Testis (tissue), 2 donors: ENCODE measurements at regions not wholly inside any gene's neighbourhood (a gene's known extent, or its start where the extent isn't known, plus 50 kb on each side); places are given as distances from the start of the nearest gene placed in this dataset.

Experiments used
- DNase-seq: peaks from one replicate; pipeline ENCODE4 v3.0.0-alpha.2; 2019
- H3K27ac ChIP-seq, 2 donors: fragments of 200-600 bp; sonication (generic); one replicate each; pipeline ENCODE4 v1.5.1; 2019
- H3K27me3 ChIP-seq: fragments of 200-600 bp; sonication (generic); one replicate; pipeline ENCODE4 v1.5.1; 2019
- H3K36me3 ChIP-seq: fragments of 200-600 bp; sonication (generic); one replicate; pipeline ENCODE4 v1.5.1; 2017; ENCODE audit warnings: low read depth; ENCODE audit errors: missing control alignments
- H3K4me1 ChIP-seq: fragments of 200-600 bp; sonication (generic); one replicate; pipeline ENCODE4 v1.5.1; 2019
- H3K4me3 ChIP-seq, 2 donors: fragments of 200-600 bp; sonication (generic); one replicate each; pipeline ENCODE4 v1.5.1; 2017 to 2019
- H3K9me3 ChIP-seq: fragments of 200-600 bp; sonication (generic); one replicate; pipeline ENCODE4 v1.5.1; 2017
- POLR2A ChIP-seq: fragments of 450-650 bp; IDR thresholded peaks from one replicate; pipeline ENCODE4 v1.6.1; 2017; ENCODE audit warnings: antibody characterized with exemption, mild to moderate bottlenecking, moderate library complexity
- whole genome bisulfite sequencing, 2 donors: methylation state at CpG; one replicate each; pipeline ENCODE4 v1.1.5; 2018; 5-methylcytosine and 5-hydroxymethylcytosine counted together
- intact Hi-C: fragments of 100-400 bp; cut with DNase I; formaldehyde crosslinking; loops from one replicate; pipeline ENCODE4 v1.15.1; 2023; ENCODE audit warnings: low total_unique reads
- TF ChIP-seq, protein P1 (sequence below), 3 experiments: fragments of 450-650 bp in 2 of 3; fragments of 200-600 bp in 1 of 3; sonication (generic) in 1 of 3; IDR thresholded peaks; one replicate each; pipeline ENCODE4 v1.5.1; 2016 to 2019; ENCODE audit warnings: antibody characterized with exemption in 3 of 3, mild to moderate bottlenecking in 2 of 3, moderate library complexity in 1 of 3

GRCh38 chr17:77735566-77736198 lies 222.8 kb upstream of the TNRC6C start:
- peak; percentile 32 for DNase-seq
- peak overlapping the region; percentile 57 to 67 for H3K27ac ChIP-seq
- no peak overlapping the region for H3K4me3 ChIP-seq
- H3K27me3 ChIP-seq, result no peaks in the 10 kb centered on the region
- no peaks in the 10 kb centered on the region for H3K9me3 ChIP-seq
- no peaks in the 10 kb centered on the region for H3K36me3 ChIP-seq
- H3K4me1 ChIP-seq, result peaks cover 16% of the 10 kb centered on the region
- intact Hi-C loops, result no loop called here
- no peak for TF ChIP-seq POLR2A
- TF ChIP-seq, protein P1, sequence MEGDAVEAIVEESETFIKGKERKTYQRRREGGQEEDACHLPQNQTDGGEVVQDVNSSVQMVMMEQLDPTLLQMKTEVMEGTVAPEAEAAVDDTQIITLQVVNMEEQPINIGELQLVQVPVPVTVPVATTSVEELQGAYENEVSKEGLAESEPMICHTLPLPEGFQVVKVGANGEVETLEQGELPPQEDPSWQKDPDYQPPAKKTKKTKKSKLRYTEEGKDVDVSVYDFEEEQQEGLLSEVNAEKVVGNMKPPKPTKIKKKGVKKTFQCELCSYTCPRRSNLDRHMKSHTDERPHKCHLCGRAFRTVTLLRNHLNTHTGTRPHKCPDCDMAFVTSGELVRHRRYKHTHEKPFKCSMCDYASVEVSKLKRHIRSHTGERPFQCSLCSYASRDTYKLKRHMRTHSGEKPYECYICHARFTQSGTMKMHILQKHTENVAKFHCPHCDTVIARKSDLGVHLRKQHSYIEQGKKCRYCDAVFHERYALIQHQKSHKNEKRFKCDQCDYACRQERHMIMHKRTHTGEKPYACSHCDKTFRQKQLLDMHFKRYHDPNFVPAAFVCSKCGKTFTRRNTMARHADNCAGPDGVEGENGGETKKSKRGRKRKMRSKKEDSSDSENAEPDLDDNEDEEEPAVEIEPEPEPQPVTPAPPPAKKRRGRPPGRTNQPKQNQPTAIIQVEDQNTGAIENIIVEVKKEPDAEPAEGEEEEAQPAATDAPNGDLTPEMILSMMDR (IDR thresholded peaks at IDR 0.05), result no peak
- 40 to 44% methylated on average over 2 to 7 of the region's 7 CpGs for WGBS, 2 donors

DNA sequence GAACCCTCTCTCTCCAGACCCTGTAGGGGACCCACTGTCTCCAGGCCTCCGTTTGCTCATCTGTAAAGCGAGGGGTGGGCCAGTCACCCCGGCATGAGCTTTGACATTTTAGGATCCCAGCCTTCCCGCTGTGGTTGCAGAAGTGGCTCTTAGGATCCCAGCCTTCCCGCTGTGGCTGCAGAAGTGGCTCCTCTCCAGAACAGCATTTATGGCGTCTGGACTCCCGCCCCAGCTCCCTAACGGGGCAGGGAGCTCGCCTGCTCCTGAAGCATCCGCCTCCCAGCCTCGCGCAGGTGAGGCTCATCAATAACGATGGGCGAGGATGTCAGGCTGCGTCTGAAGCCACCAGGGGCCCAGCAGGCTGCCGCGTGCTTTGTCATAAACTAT lies 222.3 kb upstream of the TNRC6C start:
- peaks cover 16% of the 10 kb centered on the region for H3K4me1 ChIP-seq
- peak overlapping the region; percentile 13 to 67 for H3K27ac ChIP-seq
- no peaks in the 10 kb centered on the region for H3K9me3 ChIP-seq
- no peak overlapping the region for H3K4me3 ChIP-seq
- no peak for DNase-seq
- no peaks in the 10 kb centered on the region for H3K27me3 ChIP-seq
- TF ChIP-seq, protein P1 (IDR thresholded peaks at IDR 0.05), result no peak
- TF ChIP-seq POLR2A, result no peak
- intact Hi-C loops, result no loop called here
- H3K36me3 ChIP-seq, result no peaks in the 10 kb centered on the region
- 35 to 60% methylated on average over 6 to 9 of the region's 17 CpGs for WGBS, 2 donors

- H3K4me1 ChIP-seq, result peaks cover 16% of the 10 kb centered on the region
- H3K9me3 ChIP-seq, result no peaks in the 10 kb centered on the region
- peak overlapping the region; percentile 13 to 67 for H3K27ac ChIP-seq
- H3K36me3 ChIP-seq, result no peaks in the 10 kb centered on the region
- DNase-seq, result no peak
- TF ChIP-seq, protein P1 (IDR thresholded peaks at IDR 0.05), result no peak
- TF ChIP-seq POLR2A, result no peak
- intact Hi-C loops, result no loop called here
- H3K27me3 ChIP-seq, result no peaks in the 10 kb centered on the region
- WGBS, 2 donors, result 46 to 71% methylated on average over 6 of the region's 6 CpGs
- H3K4me3 ChIP-seq, result no peak overlapping the region
Measured at GRCh38 chr17:77736721-77737120, 221.8 kb upstream of the TNRC6C start.

- DNase-seq, result no peak
- Histone ChIP-seq H3K4me3 (no peak overlapping the region), H3K4me1 (peaks cover 16% of the 10 kb centered on the region), H3K27ac (no peak overlapping the region), H3K9me3 (no peaks in the 10 kb centered on the region), H3K36me3 (no peaks in the 10 kb centered on the region), H3K27me3 (no peaks in the 10 kb centered on the region)
- TF ChIP-seq, protein P1 (IDR thresholded peaks at IDR 0.05), result no peak
- no peak for TF ChIP-seq POLR2A
- intact Hi-C loops, result no loop called here
- WGBS, 2 donors, result 94% methylated on average over 21 of the region's 21 CpGs
Measured at GRCh38 chr17:77737442-77738265, 220.8 kb upstream of the TNRC6C start.
